Testis (tissue), 2 donors: ENCODE measurements at regions not wholly inside any gene's neighbourhood (a gene's known extent, or its start where the extent isn't known, plus 50 kb on each side); places are given as distances from the start of the nearest gene placed in this dataset.

Source experiments
- CTCF ChIP-seq, 3 experiments: fragments of 450-650 bp in 2 of 3; fragments of 200-600 bp in 1 of 3; sonication (generic) in 1 of 3; IDR thresholded peaks; one replicate each; pipeline ENCODE4 v1.5.1; 2016 to 2019; ENCODE audit warnings: antibody characterized with exemption in 3 of 3, mild to moderate bottlenecking in 2 of 3, moderate library complexity in 1 of 3
- POLR2A ChIP-seq: fragments of 450-650 bp; IDR thresholded peaks from one replicate; pipeline ENCODE4 v1.6.1; 2017; ENCODE audit warnings: antibody characterized with exemption, mild to moderate bottlenecking, moderate library complexity

GRCh38 chr12:98126637-98127335 is 388.6 kb upstream of the TMPO start:
- no peak for TF ChIP-seq CTCF (IDR thresholded peaks at IDR 0.05)
- TF ChIP-seq POLR2A, result no peak
